ENCODE measurements at regions not wholly inside any gene's neighbourhood (a gene's known extent, or its start where the extent isn't known, plus 50 kb on each side); places are given as distances from the start of the nearest gene placed in this dataset.

DNA sequence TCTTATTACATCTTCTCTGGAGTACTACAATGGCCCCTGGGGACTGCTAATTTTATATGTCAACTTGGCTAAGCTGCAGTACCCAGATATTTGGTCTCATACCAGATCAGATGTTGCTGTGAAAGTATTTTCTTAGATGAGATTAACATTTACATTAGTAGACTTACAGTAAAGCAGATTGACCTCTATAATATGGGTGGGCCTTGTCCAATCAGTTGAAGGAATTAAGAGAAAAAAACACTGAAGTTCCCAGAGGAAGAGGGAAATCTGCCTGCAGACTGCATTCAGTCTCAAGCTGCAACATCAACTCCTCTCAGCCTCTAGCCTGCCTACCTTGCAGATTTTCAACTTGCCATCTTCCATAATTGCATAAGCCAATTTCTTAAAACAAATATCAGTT is 430.1 kb downstream of the MED13L start:
- no peaks in the 10 kb centered on the region for H3K36me3 ChIP-seq (replicated peaks in 1 of 2; ENCODE audit: control insufficient read depth in 1 of 2, insufficient read depth in 2 of 2, low read length in 2 of 2)
- intact Hi-C loops (cut with micrococcal nuclease): no loop called here

DNA sequence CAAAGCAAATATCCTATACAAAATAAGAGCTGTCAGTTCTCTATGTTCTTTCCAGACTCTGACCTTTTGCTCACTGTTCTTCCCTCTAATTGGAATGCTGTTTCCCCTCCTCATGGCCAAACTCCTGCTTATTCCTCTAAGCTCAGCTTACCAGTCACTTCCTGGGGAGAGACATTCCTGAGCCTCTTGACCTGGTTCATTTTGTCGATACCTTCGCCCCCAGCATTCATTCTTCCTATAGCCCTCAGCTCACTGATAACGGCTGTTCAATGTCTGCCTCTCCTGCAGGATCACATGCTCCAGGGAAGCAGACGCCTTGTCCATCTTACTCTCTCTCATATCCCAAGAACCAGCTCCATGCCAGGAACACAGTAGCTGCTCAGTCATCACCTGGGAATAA is 431.0 kb downstream of the MED13L start:
- intact Hi-C loops (cut with micrococcal nuclease): no loop called here
- H3K27ac Mint-ChIP-seq: no peak overlapping the region
- DNase-seq: no peak
- Histone ChIP-seq H3K4me3 (replicated peaks in 1 of 3; ENCODE audit: low read depth in 2 of 3, low read length in 3 of 3) (no peak overlapping the region), H4K20me1 (ENCODE audit: insufficient read depth, low read length) (no peaks in the 10 kb centered on the region), H3K9me3 (replicated peaks in 1 of 2; ENCODE audit: control insufficient read depth in 1 of 2, insufficient read depth in 1 of 2, low read length in 2 of 2) (no peaks in the 10 kb centered on the region), H2AFZ (ENCODE audit: insufficient read depth, low read depth, low read length, poor library complexity, severe bottlenecking) (no peak overlapping the region), H3K4me2 (replicated peaks; ENCODE audit: extremely low read depth, low read length, poor library complexity, severe bottlenecking) (no peak overlapping the region), H3K27ac (ENCODE audit: low read depth in 1 of 2, low read length in 2 of 2) (no peak overlapping the region), H3K36me3 (replicated peaks in 1 of 2; ENCODE audit: control insufficient read depth in 1 of 2, insufficient read depth in 2 of 2, low read length in 2 of 2) (no peaks in the 10 kb centered on the region), H3K9ac (ENCODE audit: insufficient read depth, low read length, poor library complexity, severe bottlenecking) (no peak overlapping the region), H3K27me3 (ENCODE audit: control insufficient read depth in 2 of 2, insufficient read depth in 2 of 2, low read length in 2 of 2) (no peaks in the 10 kb centered on the region), H3K4me1 (ENCODE audit: control insufficient read depth in 1 of 2, insufficient read depth in 2 of 2, low read length in 2 of 2) (no peaks in the 10 kb centered on the region), H3K79me2 (ENCODE audit: insufficient read depth, low read length) (no peaks in the 10 kb centered on the region)
- 86% methylated on average over 3 of the region's 4 CpGs for WGBS (ENCODE audit: insufficient coverage)
- TF ChIP-seq, protein P1, sequence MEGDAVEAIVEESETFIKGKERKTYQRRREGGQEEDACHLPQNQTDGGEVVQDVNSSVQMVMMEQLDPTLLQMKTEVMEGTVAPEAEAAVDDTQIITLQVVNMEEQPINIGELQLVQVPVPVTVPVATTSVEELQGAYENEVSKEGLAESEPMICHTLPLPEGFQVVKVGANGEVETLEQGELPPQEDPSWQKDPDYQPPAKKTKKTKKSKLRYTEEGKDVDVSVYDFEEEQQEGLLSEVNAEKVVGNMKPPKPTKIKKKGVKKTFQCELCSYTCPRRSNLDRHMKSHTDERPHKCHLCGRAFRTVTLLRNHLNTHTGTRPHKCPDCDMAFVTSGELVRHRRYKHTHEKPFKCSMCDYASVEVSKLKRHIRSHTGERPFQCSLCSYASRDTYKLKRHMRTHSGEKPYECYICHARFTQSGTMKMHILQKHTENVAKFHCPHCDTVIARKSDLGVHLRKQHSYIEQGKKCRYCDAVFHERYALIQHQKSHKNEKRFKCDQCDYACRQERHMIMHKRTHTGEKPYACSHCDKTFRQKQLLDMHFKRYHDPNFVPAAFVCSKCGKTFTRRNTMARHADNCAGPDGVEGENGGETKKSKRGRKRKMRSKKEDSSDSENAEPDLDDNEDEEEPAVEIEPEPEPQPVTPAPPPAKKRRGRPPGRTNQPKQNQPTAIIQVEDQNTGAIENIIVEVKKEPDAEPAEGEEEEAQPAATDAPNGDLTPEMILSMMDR (IDR thresholded peaks at IDR 0.05): no peak
- no peak overlapping the region for H3K4me3 Mint-ChIP-seq
- H3K27me3 Mint-ChIP-seq (ENCODE audit: low read depth in 3 of 3): peaks cover 1 to 6% (median 3%) of the 10 kb centered on the region in 3 donors
- H3K9me3 Mint-ChIP-seq: peaks cover 0 to 3% (median 0%) of the 10 kb centered on the region in 7 donors
- H3K36me3 Mint-ChIP-seq: no peaks in the 10 kb centered on the region
- no peaks in the 10 kb centered on the region for H3K4me1 Mint-ChIP-seq

More for the DNA sequence above, 430.1 kb downstream of the MED13L start:
- Mint-ChIP-seq H3K9me3 (peaks cover 0 to 3% (median 0%) of the 10 kb centered on the region in 7 donors), H3K36me3 (no peaks in the 10 kb centered on the region), H3K27me3 (ENCODE audit: low read depth in 3 of 3) (peaks cover 1 to 7% (median 2%) of the 10 kb centered on the region in 3 donors), H3K4me3 (no peak overlapping the region), H3K27ac (no peak overlapping the region), H3K4me1 (no peaks in the 10 kb centered on the region)
- Histone ChIP-seq H3K9ac (ENCODE audit: insufficient read depth, low read length, poor library complexity, severe bottlenecking) (no peak overlapping the region), H3K4me2 (replicated peaks; ENCODE audit: extremely low read depth, low read length, poor library complexity, severe bottlenecking) (no peak overlapping the region), H3K79me2 (ENCODE audit: insufficient read depth, low read length) (no peaks in the 10 kb centered on the region), H3K27me3 (ENCODE audit: control insufficient read depth in 2 of 2, insufficient read depth in 2 of 2, low read length in 2 of 2) (no peaks in the 10 kb centered on the region), H3K27ac (ENCODE audit: low read depth in 1 of 2, low read length in 2 of 2) (no peak overlapping the region), H3K9me3 (replicated peaks in 1 of 2; ENCODE audit: control insufficient read depth in 1 of 2, insufficient read depth in 1 of 2, low read length in 2 of 2) (no peaks in the 10 kb centered on the region), H4K20me1 (ENCODE audit: insufficient read depth, low read length) (no peaks in the 10 kb centered on the region), H2AFZ (ENCODE audit: insufficient read depth, low read depth, low read length, poor library complexity, severe bottlenecking) (no peak overlapping the region), H3K4me1 (ENCODE audit: control insufficient read depth in 1 of 2, insufficient read depth in 2 of 2, low read length in 2 of 2) (no peaks in the 10 kb centered on the region), H3K4me3 (replicated peaks in 1 of 3; ENCODE audit: low read depth in 2 of 3, low read length in 3 of 3) (no peak overlapping the region)
- no peak for DNase-seq
- TF ChIP-seq, protein P1 (IDR thresholded peaks at IDR 0.05): no peak
